ENCODE measurements at regions not wholly inside any gene's neighbourhood (a gene's known extent, or its start where the extent isn't known, plus 50 kb on each side); places are given as distances from the start of the nearest gene placed in this dataset.

GRCh38 chr3:18046131-18046915 lies 303.9 kb upstream of the TBC1D5 start:
- Histone ChIP-seq H3K36me3 (no peaks in the 10 kb centered on the region), H3K27ac (no peak overlapping the region), H3K9me3 (ENCODE audit: low read depth) (no peaks in the 10 kb centered on the region), H3K27me3 (no peaks in the 10 kb centered on the region), H3K4me1 (ENCODE audit: low read depth) (no peaks in the 10 kb centered on the region), H3K4me3 (no peak overlapping the region)
- no peak for TF ChIP-seq CTCF (IDR thresholded peaks at IDR 0.05; ENCODE audit: low read depth, low read length)
- DNase-seq (ENCODE audit: low read depth in 1 of 2, low spot score in 1 of 2) = no peak

- Histone ChIP-seq H3K4me1 (ENCODE audit: low read depth) (no peaks in the 10 kb centered on the region), H3K4me3 (no peak overlapping the region), H3K27me3 (no peaks in the 10 kb centered on the region), H3K9me3 (ENCODE audit: low read depth) (no peaks in the 10 kb centered on the region), H3K36me3 (no peaks in the 10 kb centered on the region), H3K27ac (no peak overlapping the region)
- DNase-seq (ENCODE audit: low read depth in 1 of 2, low spot score in 1 of 2) = no peak
- no peak for TF ChIP-seq CTCF (IDR thresholded peaks at IDR 0.05; ENCODE audit: low read depth, low read length)
Observed at GRCh38 chr3:18044971-18045880, 302.8 kb upstream of the TBC1D5 start.

- TF ChIP-seq CTCF (IDR thresholded peaks at IDR 0.05; ENCODE audit: low read depth, low read length) = no peak
- Histone ChIP-seq H3K36me3 (no peaks in the 10 kb centered on the region), H3K9me3 (ENCODE audit: low read depth) (no peaks in the 10 kb centered on the region), H3K4me1 (ENCODE audit: low read depth) (no peaks in the 10 kb centered on the region), H3K27me3 (no peaks in the 10 kb centered on the region), H3K4me3 (no peak overlapping the region), H3K27ac (no peak overlapping the region)
- no peak for DNase-seq (ENCODE audit: low read depth in 1 of 2, low spot score in 1 of 2)
Observed at GRCh38 chr3:18044191-18044590, 301.8 kb upstream of the TBC1D5 start.

- Histone ChIP-seq H3K4me3 (no peak overlapping the region), H3K36me3 (no peaks in the 10 kb centered on the region), H3K4me1 (ENCODE audit: low read depth) (no peaks in the 10 kb centered on the region), H3K27ac (no peak overlapping the region), H3K27me3 (no peaks in the 10 kb centered on the region), H3K9me3 (ENCODE audit: low read depth) (no peaks in the 10 kb centered on the region)
- TF ChIP-seq CTCF (IDR thresholded peaks at IDR 0.05; ENCODE audit: low read depth, low read length) = no peak
- no peak for DNase-seq (ENCODE audit: low read depth in 1 of 2, low spot score in 1 of 2)
Observed at GRCh38 chr3:18036450-18036815, 294.0 kb upstream of the TBC1D5 start.

- DNase-seq (ENCODE audit: low read depth in 1 of 2, low spot score in 1 of 2) = no peak
- H3K4me3 ChIP-seq = no peak overlapping the region
- no peak overlapping the region for H3K27ac ChIP-seq
- no peaks in the 10 kb centered on the region for H3K9me3 ChIP-seq (ENCODE audit: low read depth)
- no peak for TF ChIP-seq CTCF (IDR thresholded peaks at IDR 0.05; ENCODE audit: low read depth, low read length)
- H3K27me3 ChIP-seq = no peaks in the 10 kb centered on the region
- no peaks in the 10 kb centered on the region for H3K4me1 ChIP-seq (ENCODE audit: low read depth)
- no peaks in the 10 kb centered on the region for H3K36me3 ChIP-seq
Observed at GRCh38 chr3:18035641-18036449, 293.4 kb upstream of the TBC1D5 start.

All from cardiac muscle cell (in vitro differentiated cells and primary cell).